NCI-H146 (cell line): ENCODE measurements at regions not wholly inside any gene's neighbourhood (a gene's known extent, or its start where the extent isn't known, plus 50 kb on each side); places are given as distances from the start of the nearest gene placed in this dataset.

Experiments used
- DNase-seq: peaks from one replicate; lab custom pipeline; 2025; lab: John Stamatoyannopoulos, UW

GRCh38 chr1:87783315-87783714, 454.6 kb downstream of the LMO4 start:
- DNase-seq, result no peak

GRCh38 chr1:87785386-87785785, 456.7 kb downstream of the LMO4 start:
- DNase-seq, result no peak

- DNase-seq, result no peak
These were observed 457.5 kb downstream of the LMO4 start for GRCh38 chr1:87786229-87786628.

- no peak for DNase-seq
These were observed 458.3 kb downstream of the LMO4 start for GRCh38 chr1:87786861-87787545.

- no peak for DNase-seq
These were observed 458.9 kb downstream of the LMO4 start for GRCh38 chr1:87787551-87787950.

GRCh38 chr1:87790756-87791155, 462.1 kb downstream of the LMO4 start:
- no peak for DNase-seq

GRCh38 chr1:87791931-87792740, 463.5 kb downstream of the LMO4 start:
- no peak for DNase-seq

- no peak for DNase-seq
These were observed 466.3 kb downstream of the LMO4 start for GRCh38 chr1:87794788-87795614.

- no peak for DNase-seq
These were observed 467.1 kb downstream of the LMO4 start for GRCh38 chr1:87795615-87796337.

GRCh38 chr1:87796471-87796901, 467.8 kb downstream of the LMO4 start:
- no peak for DNase-seq

GRCh38 chr1:87799451-87799850, 470.8 kb downstream of the LMO4 start:
- DNase-seq, result no peak

GRCh38 chr1:87800006-87800405, 471.3 kb downstream of the LMO4 start:
- DNase-seq, result no peak

- no peak for DNase-seq
These were observed 474.7 kb downstream of the LMO4 start for GRCh38 chr1:87803375-87803774.

- DNase-seq, result no peak
These were observed 475.4 kb downstream of the LMO4 start for GRCh38 chr1:87804128-87804527.

GRCh38 chr1:87805666-87806378, 477.1 kb downstream of the LMO4 start:
- no peak for DNase-seq

GRCh38 chr1:87806379-87807094, 477.9 kb downstream of the LMO4 start:
- no peak for DNase-seq

- no peak for DNase-seq
These were observed 481.5 kb downstream of the LMO4 start for GRCh38 chr1:87810166-87810565.

- DNase-seq, result no peak
These were observed 484.3 kb downstream of the LMO4 start for GRCh38 chr1:87812871-87813577.

- DNase-seq, result no peak
These were observed 485.9 kb downstream of the LMO4 start for GRCh38 chr1:87814573-87814972.

- no peak for DNase-seq
These were observed 488.0 kb downstream of the LMO4 start for GRCh38 chr1:87816646-87817045.
